NCI-H1694 (cell line): ENCODE measurements at regions not wholly inside any gene's neighbourhood (a gene's known extent, or its start where the extent isn't known, plus 50 kb on each side); places are given as distances from the start of the nearest gene placed in this dataset.
"Not testable (repeated sequence)": the region's sequence is repeated elsewhere in the genome, so short reads cannot be mapped to it uniquely, and the experiment has no call there.

ENCODE experiments used
- DNase-seq: peaks from one replicate; lab custom pipeline; 2025; lab: John Stamatoyannopoulos, UW

DNA sequence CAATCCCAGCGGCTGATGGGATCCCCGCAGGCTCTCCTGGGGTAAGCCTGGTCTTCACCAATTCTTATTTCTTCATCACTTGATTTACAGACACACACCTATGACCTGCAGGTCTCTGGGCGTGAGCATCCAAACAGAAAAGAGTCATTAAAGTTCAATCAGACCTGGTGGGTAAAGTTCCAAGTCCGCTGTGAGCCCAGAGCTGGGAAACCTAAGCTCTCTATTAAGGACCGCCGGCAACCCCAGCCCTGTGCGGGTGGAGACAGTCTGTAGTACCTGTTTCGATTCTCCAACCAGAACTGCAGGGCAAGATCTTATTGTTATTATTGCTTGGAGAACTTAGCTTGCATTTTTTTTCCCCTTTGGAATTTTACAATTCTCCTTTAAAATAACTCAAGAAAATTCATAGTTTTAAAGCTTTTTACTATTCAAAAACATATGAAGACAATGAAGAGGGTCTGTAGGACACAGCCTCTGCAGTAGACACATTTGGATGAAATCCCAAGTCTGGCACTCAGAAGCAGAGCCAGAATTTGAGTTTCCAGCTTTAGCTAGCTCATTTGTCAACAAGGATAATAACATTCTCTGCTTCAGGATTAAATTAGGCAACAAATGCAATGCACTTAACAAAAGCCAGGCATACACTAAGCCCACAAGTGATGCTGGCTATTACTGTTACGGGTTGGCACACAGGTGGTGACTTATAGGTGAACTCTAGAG is 376.4 kb downstream of the INSIG2 start:
- DNase-seq: no peak

DNA sequence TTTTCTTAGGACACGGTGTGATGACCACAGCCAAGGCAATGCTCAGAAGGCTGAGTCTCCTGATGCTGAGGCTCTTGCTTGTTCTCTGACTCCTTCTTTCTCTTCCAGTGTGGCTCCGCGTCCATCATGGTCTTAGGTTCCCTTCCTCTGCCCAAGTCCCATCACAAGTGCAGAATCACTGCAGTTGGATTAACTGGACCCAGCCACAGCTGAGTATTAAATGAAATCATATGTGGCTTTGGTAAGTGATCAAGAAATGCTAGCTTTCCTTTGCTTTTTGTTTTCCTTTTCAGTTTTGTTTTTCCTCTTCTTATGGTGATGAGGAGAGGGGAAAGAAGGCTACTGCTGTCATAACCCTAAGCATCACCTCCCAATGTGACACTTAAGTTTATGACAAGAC is 375.8 kb downstream of the INSIG2 start:
- DNase-seq: no peak

DNA sequence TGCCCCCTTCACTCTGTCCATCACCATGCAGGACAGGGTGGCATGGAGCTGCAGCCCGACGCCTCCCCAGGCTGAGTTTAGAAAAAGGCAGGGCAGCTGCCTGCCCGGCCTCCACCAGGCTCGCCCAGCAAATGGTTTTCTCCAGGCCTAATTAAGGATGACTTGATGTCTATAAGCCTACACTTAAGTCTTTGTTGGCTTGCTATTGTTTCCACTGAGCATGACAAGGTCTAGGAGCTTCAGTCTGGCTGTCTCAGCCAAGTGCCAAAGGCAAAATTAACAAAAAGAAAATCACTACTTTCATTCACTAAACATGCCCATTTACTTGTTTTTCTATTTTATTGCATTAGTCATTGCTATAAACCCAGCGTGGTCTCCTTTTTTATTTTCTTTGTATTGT is 372.2 kb downstream of the INSIG2 start:
- no peak for DNase-seq

DNA sequence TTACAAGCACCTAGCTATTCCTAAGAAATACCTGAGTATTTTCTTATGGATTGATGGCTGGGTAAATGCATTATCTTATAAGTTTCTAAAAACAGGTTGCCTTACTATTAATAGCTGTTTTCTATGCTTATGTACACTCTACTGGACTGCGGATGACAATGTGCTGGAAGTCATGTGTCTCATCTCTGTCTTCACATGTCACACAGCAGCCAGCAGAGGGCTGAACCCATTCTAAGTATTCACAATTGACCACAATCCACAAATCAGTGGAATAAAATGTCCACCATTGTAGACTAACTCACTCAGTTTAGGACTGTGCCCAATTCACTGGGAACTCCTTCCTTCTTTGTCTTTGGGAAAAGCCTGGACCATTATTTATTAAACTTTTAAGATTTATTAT is 371.2 kb downstream of the INSIG2 start:
- DNase-seq: no peak

DNA sequence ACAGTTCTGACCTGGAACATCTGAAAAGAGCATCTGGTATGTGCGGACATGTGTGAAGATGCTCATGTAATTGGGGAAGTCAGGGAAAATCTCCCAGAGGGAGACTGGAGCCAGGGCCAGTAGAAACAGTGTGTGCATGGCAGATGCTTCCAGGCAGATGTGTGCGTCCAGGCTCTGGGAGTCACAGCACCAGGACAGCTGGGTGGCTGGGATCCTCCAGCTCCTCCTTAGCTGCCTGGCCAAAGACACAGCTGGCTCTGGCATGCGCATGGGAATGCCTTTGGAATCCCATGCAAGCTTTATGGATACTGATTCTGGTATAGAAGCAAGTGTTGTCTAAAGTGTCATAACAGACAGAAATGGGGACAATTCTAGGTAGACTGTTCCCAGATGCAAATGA is 369.7 kb downstream of the INSIG2 start:
- DNase-seq: no peak

DNA sequence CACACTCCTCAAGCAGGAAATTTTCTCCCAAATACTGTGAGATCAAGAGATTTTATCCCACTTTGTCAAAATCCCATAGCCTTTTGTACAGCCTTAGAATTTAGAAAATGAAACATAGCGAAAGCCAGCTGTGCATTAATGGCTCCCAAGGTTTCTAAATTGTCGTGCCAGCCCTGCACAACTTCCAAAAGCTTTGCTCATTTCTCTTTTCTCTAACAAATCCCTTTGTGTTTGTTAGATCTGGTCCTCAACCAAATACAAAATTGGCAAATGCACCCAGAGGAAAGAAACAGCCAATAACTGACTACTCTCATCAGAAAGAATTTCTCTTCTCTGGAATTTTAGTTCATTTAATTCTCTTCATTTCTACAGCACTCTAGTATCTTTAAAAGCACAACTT is 361.1 kb downstream of the INSIG2 start:
- DNase-seq: no peak

DNA sequence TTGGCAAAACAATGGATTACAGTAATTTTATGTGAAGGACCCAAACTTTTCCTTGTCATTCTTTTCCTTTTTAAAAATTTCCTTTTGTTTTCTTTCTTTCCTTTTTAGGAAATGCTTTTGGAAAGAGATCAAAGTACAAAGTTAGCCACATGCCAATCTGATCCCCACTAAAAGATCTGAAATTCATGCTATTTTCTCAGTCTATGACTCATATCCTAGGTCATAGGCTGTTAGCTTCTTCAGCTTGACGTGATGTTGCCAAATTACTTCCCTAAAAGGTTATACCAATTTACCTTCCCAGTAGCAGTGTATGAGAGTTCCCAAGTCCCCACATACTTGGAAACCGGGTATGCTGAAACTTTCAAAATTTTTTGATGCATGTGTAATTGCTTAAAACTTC is 355.3 kb downstream of the INSIG2 start:
- DNase-seq: no peak

DNA sequence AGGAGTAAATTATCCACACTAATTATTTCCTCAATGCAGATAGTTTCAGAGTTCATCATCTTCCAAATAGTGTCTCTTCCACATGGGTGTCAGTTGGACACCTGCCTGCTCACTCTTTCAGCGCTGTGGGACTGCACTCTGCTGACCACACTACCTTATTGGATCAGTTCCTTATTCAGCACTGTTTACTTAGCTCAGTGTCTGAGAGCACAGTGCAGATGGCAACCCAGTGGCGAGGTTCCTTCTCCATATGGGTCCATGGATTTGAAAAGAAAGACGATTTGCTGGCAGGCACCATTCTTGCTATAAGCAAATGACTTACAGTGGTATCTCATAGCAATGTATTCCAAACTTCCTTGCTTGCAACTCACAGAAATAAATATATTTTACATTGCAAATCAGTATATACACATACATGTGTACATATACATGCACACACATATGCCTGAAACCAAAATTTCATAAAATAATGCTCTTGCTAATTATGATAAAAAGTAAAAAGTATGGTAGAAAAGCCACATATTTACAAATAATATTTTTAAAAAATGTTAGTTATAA is 354.8 kb downstream of the INSIG2 start:
- DNase-seq: no peak

DNA sequence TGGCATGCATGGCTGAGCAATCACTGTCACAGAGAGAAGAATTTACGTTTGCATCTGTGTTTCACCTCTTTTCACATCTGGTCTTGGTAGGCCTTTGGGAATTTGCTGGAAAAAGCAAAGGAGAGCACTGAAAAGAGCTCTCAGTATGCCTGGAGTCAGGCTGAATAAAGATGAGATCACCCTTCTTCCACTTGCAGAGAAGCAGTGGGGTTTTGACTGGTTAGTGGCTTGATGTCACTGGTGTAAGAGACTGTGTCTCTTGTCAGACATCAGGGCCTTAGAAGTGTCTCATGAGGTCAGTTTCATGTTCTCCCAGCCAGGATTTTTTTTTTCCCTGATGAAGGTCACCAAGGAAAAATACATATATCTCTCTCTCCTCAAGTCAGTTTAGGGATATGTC is 353.8 kb downstream of the INSIG2 start:
- no peak for DNase-seq

DNA sequence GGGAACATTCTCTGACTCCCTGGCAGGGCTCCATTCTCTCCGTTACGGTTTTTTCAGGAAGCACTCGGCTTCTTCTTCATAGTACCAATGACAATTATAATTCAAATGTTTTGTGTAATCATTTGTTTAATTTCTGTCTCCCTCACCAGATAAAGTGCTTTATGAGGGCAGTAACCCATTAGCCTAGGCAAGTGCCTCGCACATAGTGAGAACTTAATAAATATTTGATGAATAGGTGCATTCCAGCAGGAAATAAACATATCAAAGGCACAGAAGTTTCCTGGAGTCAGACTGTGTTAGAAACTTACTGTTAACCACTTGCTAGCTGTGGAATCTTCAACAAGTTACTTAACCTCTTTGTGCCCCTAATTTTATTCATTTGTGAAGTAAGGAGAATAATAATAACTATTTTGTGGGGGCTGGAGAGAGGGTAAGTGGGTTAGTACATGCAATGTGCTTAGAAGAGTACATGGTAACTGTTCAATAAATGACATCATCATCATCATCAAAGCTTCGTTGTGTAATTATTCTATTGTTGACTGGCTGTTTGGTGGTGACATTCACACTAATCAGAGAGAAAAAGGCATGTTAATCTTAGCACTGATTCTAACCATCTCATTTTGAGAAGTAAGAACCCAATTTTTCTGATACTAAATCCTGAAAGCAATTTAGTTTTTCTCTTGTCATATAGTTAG is 352.3 kb downstream of the INSIG2 start:
- no peak for DNase-seq

DNA sequence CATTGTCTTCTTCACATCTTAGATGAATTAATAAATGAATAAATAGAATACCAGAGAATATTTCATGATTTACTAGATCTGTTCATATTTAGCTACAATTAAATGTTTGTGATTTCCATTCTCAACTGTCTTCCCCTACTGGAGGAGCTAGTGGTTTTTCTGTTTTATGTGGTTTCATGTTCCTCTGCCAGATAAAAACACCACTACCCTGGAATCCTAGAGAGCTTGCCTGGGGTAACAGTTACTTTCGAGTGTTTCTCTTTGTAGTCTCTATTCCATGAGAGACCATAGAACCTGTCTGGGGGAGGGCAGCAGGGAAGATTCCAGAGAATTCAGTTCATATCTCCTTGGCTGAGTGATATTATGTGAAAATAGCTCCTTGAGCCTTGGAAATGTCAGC is 349.2 kb downstream of the INSIG2 start:
- no peak for DNase-seq

DNA sequence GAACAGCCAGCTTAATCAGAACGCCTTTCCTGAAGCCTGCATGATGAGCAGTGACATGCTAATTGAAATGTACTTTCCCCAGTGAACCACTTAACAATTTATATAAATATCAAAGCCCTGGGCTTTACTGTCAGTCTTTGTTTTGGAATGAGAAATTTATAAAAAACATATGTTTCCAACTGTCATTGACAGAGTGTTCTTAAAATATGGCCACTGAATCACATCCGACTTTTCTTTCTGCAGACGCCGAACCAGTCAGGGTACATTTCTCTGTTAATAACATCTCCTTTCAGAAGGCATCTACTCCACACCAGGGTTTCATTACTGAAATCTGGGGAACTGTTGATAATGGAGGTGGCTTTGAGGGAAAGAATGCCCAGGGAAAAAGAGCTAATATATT is 343.7 kb downstream of the INSIG2 start:
- no peak for DNase-seq

DNA sequence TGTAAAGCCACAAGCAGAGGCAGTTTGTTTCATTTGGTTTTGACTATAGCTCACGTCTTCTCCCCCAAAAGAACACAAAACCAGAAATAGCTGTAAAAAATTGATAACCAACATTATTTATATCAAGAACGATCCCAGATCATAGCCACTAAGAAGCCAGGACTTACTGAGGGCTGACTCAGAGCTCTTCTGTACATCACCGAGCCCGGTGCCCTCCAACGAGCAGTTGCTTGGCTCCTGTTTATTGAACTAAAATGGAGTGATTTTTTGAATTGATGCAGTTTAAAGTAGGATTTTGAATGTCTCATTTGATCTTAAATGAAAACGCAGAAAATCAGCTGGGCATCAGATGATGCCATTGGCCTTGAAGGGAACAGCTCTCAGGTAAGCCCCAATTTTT is 343.3 kb downstream of the INSIG2 start:
- DNase-seq: no peak

DNA sequence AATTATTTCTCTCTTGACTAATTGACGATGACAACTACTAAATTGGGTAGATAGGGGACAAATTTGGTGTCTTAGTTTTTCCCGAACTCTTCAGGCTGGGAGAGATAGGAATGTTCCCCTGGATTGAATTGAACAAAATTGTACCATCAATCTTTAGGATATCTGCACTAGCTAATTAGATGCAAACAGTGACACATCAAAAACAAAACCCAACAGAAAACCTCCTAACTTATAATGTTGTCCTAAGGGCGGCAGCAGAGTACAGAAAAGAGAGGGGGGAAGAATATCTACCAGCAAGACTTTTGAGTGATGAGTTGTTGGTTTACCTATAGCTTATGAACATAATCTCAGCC is 342.9 kb downstream of the INSIG2 start:
- DNase-seq: no peak

DNA sequence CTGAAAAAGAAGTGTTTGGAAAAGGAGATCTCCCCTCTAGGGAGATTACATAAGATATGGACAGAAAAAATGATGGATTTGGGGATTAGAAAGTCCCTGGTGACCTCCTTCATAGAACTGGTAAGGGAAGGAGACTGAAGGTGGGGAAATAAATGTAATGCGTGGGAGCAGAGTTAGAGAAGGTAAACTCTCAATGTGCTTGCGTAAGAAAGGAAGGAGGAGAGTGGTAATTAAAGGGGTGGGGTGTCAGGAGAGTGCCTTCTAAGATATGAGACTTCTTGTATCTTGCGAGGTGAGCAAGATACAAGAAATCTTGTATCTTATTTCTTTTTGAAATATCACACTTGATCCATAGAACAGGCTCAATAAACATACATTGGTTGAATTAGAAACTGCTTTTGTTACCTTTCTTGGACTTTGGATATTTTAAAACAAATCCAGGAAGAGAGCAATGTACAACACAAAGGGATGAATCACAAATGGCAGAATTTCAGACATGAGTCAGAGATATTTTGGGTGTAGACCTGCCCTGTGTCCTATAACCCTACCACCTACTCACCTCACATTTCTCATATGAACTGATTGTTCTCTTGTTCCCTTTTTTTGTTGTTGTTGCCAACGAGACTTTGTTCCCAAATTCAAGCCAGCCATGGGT is 342.4 kb downstream of the INSIG2 start:
- DNase-seq: no peak

DNA sequence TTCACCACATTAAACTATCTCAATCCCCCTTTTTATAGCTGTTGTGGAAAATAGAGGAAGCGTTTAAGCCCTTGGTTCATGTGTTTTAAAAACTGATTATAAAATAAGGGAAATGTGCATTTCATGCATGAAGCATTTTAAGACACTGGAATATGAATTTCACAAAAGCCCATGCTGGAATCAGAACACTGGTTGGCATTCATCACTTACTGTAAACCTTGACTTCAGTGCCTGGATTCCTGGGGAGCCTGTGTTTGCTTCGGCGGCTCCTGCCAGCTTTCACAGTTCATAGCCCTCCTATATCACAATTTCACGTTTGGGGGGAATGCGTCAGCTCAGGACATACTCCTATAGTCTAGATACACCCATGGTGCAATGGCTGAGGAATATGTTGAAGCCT is 336.9 kb downstream of the INSIG2 start:
- no peak for DNase-seq

DNA sequence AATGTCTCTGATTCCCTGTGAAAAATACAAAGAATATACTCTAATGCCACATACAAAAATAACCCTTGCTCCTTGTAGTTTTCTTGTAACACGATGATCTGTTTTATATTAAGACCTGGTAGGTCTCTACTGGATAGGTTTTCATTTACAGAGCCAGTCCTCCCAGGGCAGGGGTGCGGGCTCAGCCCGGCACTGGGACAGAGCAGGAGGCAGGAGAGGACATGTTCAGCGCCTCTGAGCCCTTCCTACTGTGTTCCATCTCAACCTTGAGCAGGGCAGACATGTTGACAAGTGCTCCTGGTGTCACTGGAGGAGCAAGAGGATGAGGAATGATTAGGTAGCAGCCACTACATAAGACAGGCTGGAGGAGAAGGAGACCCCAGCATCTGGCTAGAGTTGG is 335.5 kb downstream of the INSIG2 start:
- no peak for DNase-seq

DNA sequence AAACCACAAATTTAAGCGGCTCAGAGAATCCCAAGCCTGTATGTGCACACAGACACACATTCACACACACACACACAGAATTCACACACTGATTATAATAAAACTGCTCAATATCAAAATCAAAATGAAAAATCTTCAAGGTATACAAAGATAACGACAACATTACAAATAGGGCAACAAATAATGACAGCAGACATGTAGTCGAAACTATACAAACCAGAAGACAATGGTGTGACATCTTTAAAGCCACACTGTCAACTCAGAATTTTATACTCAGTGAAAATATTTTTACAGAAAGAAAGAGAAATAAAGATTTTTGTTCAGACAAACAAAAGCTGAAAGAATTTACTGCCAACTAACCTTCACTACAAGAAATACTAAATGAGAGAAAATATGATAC is 333.4 kb downstream of the INSIG2 start:
- DNase-seq: no peak

DNA sequence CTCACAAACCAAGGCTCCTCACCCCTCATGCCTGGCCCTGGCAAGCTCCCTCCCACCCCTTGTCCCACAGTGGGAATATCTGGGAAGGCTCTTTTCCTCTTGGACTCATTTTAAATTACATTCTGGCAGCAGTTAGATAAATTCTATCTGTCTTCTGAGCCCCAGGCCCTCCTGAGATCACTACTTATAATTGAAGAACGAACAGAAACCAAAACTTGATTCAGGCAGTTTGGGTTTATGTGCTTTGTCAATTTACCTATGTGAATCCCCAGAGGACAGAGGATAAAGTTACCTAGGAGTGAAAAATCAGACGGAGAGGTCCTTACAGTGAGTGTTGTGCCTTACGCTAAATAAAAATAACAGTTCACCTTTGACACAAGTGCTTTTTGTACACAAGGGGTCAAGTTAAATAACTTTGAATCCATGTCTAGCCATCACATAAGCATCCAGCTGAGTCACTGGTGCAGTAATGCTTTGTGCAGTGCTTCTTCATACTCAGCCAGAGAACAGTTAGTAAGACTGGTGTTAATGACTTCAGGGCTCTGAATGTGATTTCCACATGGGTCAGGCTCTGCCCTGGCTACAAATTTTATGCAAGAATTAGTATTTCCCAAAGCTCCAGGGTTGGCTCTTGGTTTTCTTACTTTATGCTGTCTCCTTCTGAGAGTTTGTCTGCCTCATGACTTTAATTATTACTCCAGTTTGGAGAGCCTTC is 329.3 kb downstream of the INSIG2 start:
- no peak for DNase-seq

DNA sequence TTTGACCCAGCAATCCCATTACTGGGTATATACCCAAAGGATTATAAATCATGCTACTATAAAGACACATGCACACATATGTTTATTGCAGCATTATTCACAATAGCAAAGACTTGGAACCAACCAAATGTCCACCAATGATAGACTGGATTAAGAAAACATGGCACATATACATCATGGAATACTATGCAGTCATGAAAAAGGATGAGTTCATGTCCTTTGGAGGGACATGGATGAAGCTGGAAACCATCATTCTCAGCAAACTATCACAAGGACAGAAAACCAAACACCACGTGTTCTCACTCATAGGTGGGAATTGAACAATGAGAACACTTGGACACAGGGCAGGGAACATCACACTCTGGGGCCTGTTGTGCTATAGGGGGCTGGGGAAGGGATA is 326.9 kb downstream of the INSIG2 start:
- not testable (repeated sequence) for DNase-seq

DNA sequence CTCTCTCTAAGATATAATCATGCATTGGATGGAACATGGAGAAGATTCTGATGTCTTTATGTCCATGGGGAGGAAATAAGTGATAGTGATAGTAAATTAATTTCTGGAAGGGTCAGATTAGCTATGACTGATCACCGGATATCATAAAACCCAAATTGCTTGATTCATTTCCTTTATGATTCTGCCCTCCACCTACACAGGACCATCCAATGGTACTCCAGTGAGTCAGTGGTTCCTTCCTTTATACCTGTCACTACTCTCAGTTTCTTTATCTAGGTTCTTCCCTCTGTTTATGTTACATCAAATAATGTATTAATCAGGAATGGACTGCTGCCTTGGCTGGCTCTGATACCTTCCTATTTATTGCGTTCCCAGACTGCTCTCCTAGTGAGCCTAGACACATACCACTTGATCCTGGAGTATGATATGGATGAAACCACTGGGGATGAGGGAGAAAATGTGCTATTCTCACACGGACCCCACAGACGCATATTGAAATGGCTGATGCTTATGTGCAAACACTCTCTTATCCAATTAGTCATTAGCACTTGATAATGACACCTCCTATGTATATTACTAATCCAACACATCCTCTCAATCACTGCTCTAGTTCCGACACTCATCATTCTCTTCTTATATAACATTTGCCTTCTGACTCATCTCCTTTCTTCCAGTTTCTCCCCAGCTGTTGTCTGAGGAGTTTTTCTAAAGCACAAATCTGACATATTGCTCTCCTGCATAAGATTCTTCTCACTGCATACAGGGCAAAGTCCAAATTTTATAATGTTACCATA is 315.6 kb downstream of the INSIG2 start:
- no peak for DNase-seq

DNA sequence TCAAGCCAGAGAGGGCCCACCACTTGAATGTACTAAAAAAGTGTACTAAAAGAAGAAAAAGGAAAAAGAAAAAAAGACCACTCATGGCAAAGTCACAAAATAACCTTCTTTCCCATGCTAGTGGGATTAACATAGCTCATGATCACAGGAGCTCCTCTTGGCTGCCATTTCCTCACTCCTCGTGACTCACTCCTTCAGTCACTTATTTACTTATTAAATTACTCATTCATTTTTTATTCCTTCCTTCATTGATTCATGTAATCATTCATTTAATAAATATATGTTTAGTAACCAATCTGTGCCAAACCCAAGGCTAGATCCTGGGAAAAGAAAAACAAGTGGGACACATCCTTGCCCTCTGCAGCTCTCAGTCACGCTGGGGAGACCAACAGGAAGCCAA is 300.5 kb downstream of the INSIG2 start:
- no peak for DNase-seq
